Liver (tissue), 7 donors: ENCODE measurements at regions not wholly inside any gene's neighbourhood (a gene's known extent, or its start where the extent isn't known, plus 50 kb on each side); places are given as distances from the start of the nearest gene placed in this dataset.

Experiments used
- DNase-seq: peaks from one replicate; pipeline ENCODE4 v3.0.0-alpha.2; 2017; ENCODE audit warnings: low spot score
- H3K27ac ChIP-seq, 2 donors: one replicate each; pipeline ENCODE4 v1.7.0; 2013; ENCODE audit warnings: inconsistent platforms in 2 of 2, low read length in 2 of 2, control low read depth in 1 of 2, low read depth in 1 of 2, mild to moderate bottlenecking in 1 of 2
- H3K27me3 ChIP-seq, 4 donors: one replicate each; pipeline versions ENCODE4 v1.6.1 to v1.7.0; 2013; ENCODE audit warnings: low read length in 3 of 4, inconsistent platforms in 1 of 4, mild to moderate bottlenecking in 1 of 4, moderate library complexity in 1 of 4; ENCODE audit not compliant: control insufficient read depth in 4 of 4, insufficient read depth in 4 of 4
- H3K36me3 ChIP-seq, 4 donors: one replicate each; pipeline versions ENCODE4 v1.6.1 to v1.7.0; 2013; ENCODE audit warnings: low read length in 3 of 4, mild to moderate bottlenecking in 3 of 4, low read depth in 1 of 4, moderate library complexity in 1 of 4; ENCODE audit not compliant: control insufficient read depth in 4 of 4, insufficient read depth in 3 of 4
- H3K4me1 ChIP-seq, 4 donors: one replicate each; pipeline versions ENCODE4 v1.6.1 to v1.7.0; 2013; ENCODE audit warnings: low read length in 3 of 4, mild to moderate bottlenecking in 3 of 4, moderate library complexity in 1 of 4; ENCODE audit not compliant: control insufficient read depth in 4 of 4, insufficient read depth in 4 of 4
- H3K4me3 ChIP-seq, 3 donors: one replicate each; pipeline versions ENCODE4 v1.6.1 to v1.7.0; 2013; ENCODE audit warnings: low read length in 3 of 3, control low read depth in 1 of 3, low read depth in 1 of 3, mild to moderate bottlenecking in 1 of 3
- H3K9ac ChIP-seq, 2 donors: one replicate each; pipeline ENCODE4 v1.7.0; 2013; ENCODE audit warnings: low read length in 2 of 2, mild to moderate bottlenecking in 2 of 2, moderate library complexity in 2 of 2, control low read depth in 1 of 2, low read depth in 1 of 2
- H3K9me3 ChIP-seq, 4 donors: one replicate each; pipeline versions ENCODE4 v1.6.1 to v1.7.0; 2013; ENCODE audit warnings: low read length in 3 of 4; ENCODE audit not compliant: control insufficient read depth in 4 of 4
- FOXA1 ChIP-seq: IDR thresholded peaks from 2 replicates; pipeline ENCODE4 v1.6.1; 2016; ENCODE audit warnings: antibody characterized with exemption
- FOXA2 ChIP-seq: IDR thresholded peaks from 2 replicates; pipeline ENCODE4 v1.6.1; 2016; ENCODE audit warnings: antibody characterized with exemption
- GABPA ChIP-seq, 2 donors: IDR thresholded peaks in 1 of 2; conservative IDR thresholded peaks in 1 of 2; 2 replicates each; pipeline ENCODE4 v1.6.1; 2016; ENCODE audit warnings: antibody characterized with exemption in 2 of 2, mild to moderate bottlenecking in 1 of 2, moderate library complexity in 1 of 2
- HNF4A ChIP-seq, 2 donors: conservative IDR thresholded peaks; 2 replicates each; pipeline ENCODE4 v1.6.1; 2016; ENCODE audit warnings: antibody characterized with exemption in 2 of 2, mild to moderate bottlenecking in 2 of 2
- HNF4G ChIP-seq: IDR thresholded peaks from 2 replicates; pipeline ENCODE4 v1.6.1; 2016; ENCODE audit warnings: antibody characterized with exemption
- MAX ChIP-seq: IDR thresholded peaks from 2 replicates; pipeline ENCODE4 v1.6.1; 2016; ENCODE audit warnings: antibody characterized with exemption
- RAD21 ChIP-seq, 2 donors: IDR thresholded peaks; 2 replicates each; pipeline ENCODE4 v1.6.1; 2016; ENCODE audit warnings: antibody characterized with exemption in 2 of 2, mild to moderate bottlenecking in 2 of 2
- REST ChIP-seq: IDR thresholded peaks from 2 replicates; pipeline ENCODE4 v1.6.1; 2016; ENCODE audit warnings: antibody characterized with exemption, mild to moderate bottlenecking
- RXRA ChIP-seq, 2 donors: IDR thresholded peaks; 2 replicates each; pipeline ENCODE4 v1.6.1; 2017 to 2018; ENCODE audit warnings: antibody characterized with exemption in 2 of 2, mild to moderate bottlenecking in 1 of 2
- SP1 ChIP-seq: IDR thresholded peaks from 2 replicates; pipeline ENCODE4 v1.6.1; 2018; ENCODE audit warnings: antibody characterized with exemption, mild to moderate bottlenecking
- ZBTB33 ChIP-seq: IDR thresholded peaks from 2 replicates; pipeline ENCODE4 v1.6.1; 2016; ENCODE audit warnings: antibody characterized with exemption
- WGBS: extraction: QIAGEN DNeasy Blood & Tissue Kit; methylation state at CpG from one replicate; pipeline ENCODE4 v1.1.7; 2013; 5-methylcytosine and 5-hydroxymethylcytosine counted together
- donor health status: healthy.
- donor health status: healthy.
- donor health status: healthy.
- donor health status: healthy.

DNA sequence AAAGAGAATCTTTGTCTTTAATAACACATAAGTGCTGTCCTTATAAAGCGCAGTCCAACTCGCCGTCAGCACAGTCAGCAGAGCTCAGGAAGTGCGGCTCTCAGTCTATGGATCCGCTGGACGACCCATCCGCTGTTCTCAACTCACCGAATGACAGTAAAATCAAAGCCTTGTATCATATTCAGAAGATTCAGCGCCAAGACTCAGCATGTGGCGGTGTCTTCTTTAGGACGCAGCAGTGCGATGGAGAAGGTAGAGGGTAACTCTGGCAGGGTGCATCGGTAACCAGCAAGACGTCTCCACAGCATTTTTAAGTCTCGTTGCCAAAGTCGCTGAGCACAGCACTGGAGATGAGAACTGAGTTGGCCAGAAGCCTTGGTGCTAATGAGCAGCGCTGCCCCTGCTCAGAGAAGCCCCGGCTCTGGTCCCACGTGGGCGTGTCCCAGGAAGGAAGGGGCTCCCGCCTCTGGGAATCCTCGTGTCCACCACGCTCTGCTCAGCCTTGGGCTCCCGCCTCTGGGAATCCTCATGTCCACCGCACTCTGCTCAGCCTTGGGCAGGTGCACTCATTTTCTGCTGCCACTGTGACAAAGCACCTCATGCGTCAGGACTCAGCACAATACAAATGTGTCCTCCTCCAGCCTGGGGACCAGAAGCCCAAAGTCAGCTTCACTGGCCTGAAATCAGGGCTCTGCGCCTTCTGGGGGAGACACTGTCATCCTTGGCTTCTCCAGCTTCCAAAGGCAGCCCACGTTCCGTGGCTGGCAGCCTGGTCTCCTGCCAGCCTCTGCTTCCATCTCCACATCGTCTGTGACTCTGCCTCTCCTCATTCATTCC lies 238.0 kb upstream of the SALL3 start:
- H3K4me3 ChIP-seq = no peak overlapping the region
- WGBS = 82% methylated on average over 30 of the region's 30 CpGs
- H3K36me3 ChIP-seq = no peaks in the 10 kb centered on the region
- no peak for TF ChIP-seq HNF4A (conservative IDR thresholded peaks at IDR 0.05)
- TF ChIP-seq HNF4G = no peak
- no peak for TF ChIP-seq ZBTB33
- TF ChIP-seq SP1 = no peak
- TF ChIP-seq RAD21 (IDR thresholded peaks at IDR 0.05) = no peak
- TF ChIP-seq MAX = no peak
- TF ChIP-seq GABPA (IDR thresholded peaks at IDR 0.05 in 1 of 2, conservative IDR thresholded peaks at IDR 0.05 in 1 of 2) = no peak
- TF ChIP-seq FOXA2 = no peak
- TF ChIP-seq REST = no peak
- no peak overlapping the region for H3K27ac ChIP-seq
- no peaks in the 10 kb centered on the region for H3K4me1 ChIP-seq
- no peaks in the 10 kb centered on the region for H3K9me3 ChIP-seq
- H3K27me3 ChIP-seq = no peaks in the 10 kb centered on the region
- no peak overlapping the region for H3K9ac ChIP-seq
- DNase-seq = no peak

DNA sequence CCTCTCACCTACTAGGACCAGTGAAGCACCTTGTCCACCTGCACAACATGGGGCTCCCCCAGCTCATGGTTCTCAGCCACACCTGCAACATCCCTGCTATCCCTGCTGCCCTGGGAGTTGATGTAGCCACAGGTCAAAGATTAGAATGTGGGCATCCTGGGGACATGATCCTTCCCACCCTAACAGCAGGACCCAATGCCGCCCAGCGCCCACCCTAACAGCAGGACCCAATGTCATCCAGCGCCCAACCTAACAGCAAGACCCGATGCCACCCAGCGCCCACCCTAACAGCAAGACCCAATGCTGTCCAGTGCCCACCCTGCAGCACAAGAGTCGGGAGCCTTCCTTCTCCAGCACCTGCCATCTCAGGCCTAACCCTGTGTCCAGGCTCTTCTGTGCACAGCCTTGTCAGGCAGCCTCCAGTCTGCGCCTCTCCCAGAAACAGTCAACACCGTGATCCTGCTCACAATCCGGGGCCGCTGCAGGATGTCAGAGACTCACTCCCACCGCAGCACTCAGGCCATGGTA lies 237.3 kb upstream of the SALL3 start:
- Histone ChIP-seq H3K4me1 (no peaks in the 10 kb centered on the region), H3K27ac (no peak overlapping the region), H3K4me3 (no peak overlapping the region), H3K9ac (no peak overlapping the region), H3K27me3 (no peaks in the 10 kb centered on the region), H3K9me3 (no peaks in the 10 kb centered on the region), H3K36me3 (no peaks in the 10 kb centered on the region)
- DNase-seq = no peak
- WGBS = 90% methylated on average over 11 of the region's 11 CpGs
- TF ChIP-seq GABPA (IDR thresholded peaks at IDR 0.05 in 1 of 2, conservative IDR thresholded peaks at IDR 0.05 in 1 of 2) (no peak), ZBTB33 (no peak), HNF4A (conservative IDR thresholded peaks at IDR 0.05) (no peak), RXRA (IDR thresholded peaks at IDR 0.05) (no peak), FOXA1 (no peak)
